Tibial artery (tissue), 4 donors: ENCODE measurements at regions not wholly inside any gene's neighbourhood (a gene's known extent, or its start where the extent isn't known, plus 50 kb on each side); places are given as distances from the start of the nearest gene placed in this dataset.
"Not testable (repeated sequence)": the region's sequence is repeated elsewhere in the genome, so short reads cannot be mapped to it uniquely, and the experiment has no call there.

Experiments used
- DNase-seq, 2 donors: peaks; one replicate each; pipeline ENCODE4 v3.0.0-alpha.2; 2019
- H3K27ac ChIP-seq, 2 donors: fragments of 200-600 bp; sonication (generic) in 1 of 2; 1 replicate in 1 of 2; 2 replicates in 1 of 2; pipeline ENCODE4 v1.5.1; 2018 to 2019; ENCODE audit warnings: mild to moderate bottlenecking in 1 of 2
- H3K27me3 ChIP-seq, 2 donors: fragments of 200-600 bp; sonication (generic) in 1 of 2; one replicate each; pipeline versions ENCODE4 v1.5.1 to v1.6.0; 2016 to 2019
- H3K36me3 ChIP-seq, 3 donors: fragments of 200-600 bp; sonication (generic) in 2 of 3; one replicate each; pipeline ENCODE4 v1.5.1; 2016 to 2019; ENCODE audit warnings: mild to moderate bottlenecking in 2 of 3
- H3K4me1 ChIP-seq, 4 donors: fragments of 200-600 bp; sonication (generic) in 2 of 4; 1 replicate in 3 of 4; 2 replicates in 1 of 4; pipeline ENCODE4 v1.5.1; 2016 to 2019
- H3K4me3 ChIP-seq, 2 donors: fragments of 200-600 bp; sonication (generic) in 1 of 2; 1 replicate in 1 of 2; 2 replicates in 1 of 2; pipeline ENCODE4 v1.5.1; 2018 to 2019; ENCODE audit warnings: mild to moderate bottlenecking in 2 of 2
- H3K9me3 ChIP-seq, 3 donors: fragments of 200-600 bp; sonication (generic) in 1 of 3; one replicate each; pipeline ENCODE4 v1.5.1; 2016 to 2019
- CTCF ChIP-seq, 2 experiments: fragments of 200-600 bp in 1 of 2; fragments of 450-650 bp in 1 of 2; IDR thresholded peaks; one replicate each; pipeline ENCODE4 v1.5.1; 2017 to 2019; ENCODE audit warnings: antibody characterized with exemption in 2 of 2, mild to moderate bottlenecking in 1 of 2, moderate library complexity in 1 of 2
- intact Hi-C: fragments of 100-400 bp; cut with DNase I; formaldehyde crosslinking; loops from one replicate; pipeline ENCODE4 v1.15.0; 2023; ENCODE audit warnings: low total_unique reads

- H3K4me1 ChIP-seq, H3K36me3 ChIP-seq, H3K27me3 ChIP-seq, DNase-seq, H3K4me3 ChIP-seq, intact Hi-C loops, H3K27ac ChIP-seq, H3K9me3 ChIP-seq: not testable (repeated sequence)
Measured at GRCh38 chr1:273772-274171, 177.7 kb downstream of the OR4F29 start.

- H3K9me3 ChIP-seq, intact Hi-C loops, H3K36me3 ChIP-seq, H3K4me1 ChIP-seq, H3K27me3 ChIP-seq, H3K4me3 ChIP-seq, H3K27ac ChIP-seq: not testable (repeated sequence)
- DNase-seq = peak; percentile 54 to 69
- peak; percentile 45 to 57 for TF ChIP-seq CTCF (IDR thresholded peaks at IDR 0.05)
Measured at GRCh38 chr1:267815-268214, 183.7 kb downstream of the OR4F29 start.
